Calu3 (cell line): ENCODE measurements at regions not wholly inside any gene's neighbourhood (a gene's known extent, or its start where the extent isn't known, plus 50 kb on each side); places are given as distances from the start of the nearest gene placed in this dataset.

Experiments used
- BruUV-seq: library from RNA; stranded (reverse); fragments of 400-500 nt; replicated peaks from 2 replicates; lab custom pipeline; 2021; lab: Mats Ljungman, UMichigan
- CTCF ChIA-PET: fragments of 300-600 bp; sonication (Branson Sonifier 250); formaldehyde crosslinking; loops from one replicate; lab custom pipeline; 2022; ENCODE audit warnings: antibody characterized with exemption; lab: Charles Lee
- DNase-seq: peaks from one replicate; pipeline ENCODE4 v3.0.0; 2022
- H3K27ac Mint-ChIP-seq: one replicate; pipeline ENCODE4 v1.8.0; 2022; ENCODE audit warnings: mixed read lengths; ENCODE audit not compliant: unreplicated experiment
- H3K27me3 Mint-ChIP-seq: one replicate; pipeline ENCODE4 v1.8.0; 2022; ENCODE audit warnings: mixed read lengths; ENCODE audit not compliant: unreplicated experiment
- H3K36me3 Mint-ChIP-seq: one replicate; pipeline ENCODE4 v1.8.0; 2022; ENCODE audit warnings: mild to moderate bottlenecking, moderate library complexity, mixed read lengths; ENCODE audit not compliant: insufficient read depth, unreplicated experiment
- H3K4me1 Mint-ChIP-seq: one replicate; pipeline ENCODE4 v1.8.0; 2022; ENCODE audit warnings: mild to moderate bottlenecking, low read depth, mixed read lengths; ENCODE audit not compliant: unreplicated experiment
- H3K4me3 Mint-ChIP-seq: one replicate; pipeline ENCODE4 v1.8.0; 2022; ENCODE audit warnings: mild to moderate bottlenecking, low read depth, moderate library complexity, mixed read lengths; ENCODE audit not compliant: unreplicated experiment
- H3K9me3 Mint-ChIP-seq: one replicate; pipeline ENCODE4 v1.8.0; 2022; ENCODE audit warnings: low read depth, mixed read lengths; ENCODE audit not compliant: unreplicated experiment
- intact Hi-C: fragments of 100-400 bp; cut with micrococcal nuclease; formaldehyde crosslinking; loops from one replicate; pipeline ENCODE4 v1.10.0; 2022; ENCODE audit not compliant: unreplicated experiment
- TF ChIP-seq, protein P1 (sequence below): fragments of 200-600 bp; IDR thresholded peaks from one replicate; pipeline ENCODE4 v1.8.0; 2022; ENCODE audit warnings: antibody characterized with exemption; ENCODE audit not compliant: unreplicated experiment

GRCh38 chr2:219918254-219918653 is 290.8 kb downstream of the SLC4A3 start:
- TF ChIP-seq, protein P1, sequence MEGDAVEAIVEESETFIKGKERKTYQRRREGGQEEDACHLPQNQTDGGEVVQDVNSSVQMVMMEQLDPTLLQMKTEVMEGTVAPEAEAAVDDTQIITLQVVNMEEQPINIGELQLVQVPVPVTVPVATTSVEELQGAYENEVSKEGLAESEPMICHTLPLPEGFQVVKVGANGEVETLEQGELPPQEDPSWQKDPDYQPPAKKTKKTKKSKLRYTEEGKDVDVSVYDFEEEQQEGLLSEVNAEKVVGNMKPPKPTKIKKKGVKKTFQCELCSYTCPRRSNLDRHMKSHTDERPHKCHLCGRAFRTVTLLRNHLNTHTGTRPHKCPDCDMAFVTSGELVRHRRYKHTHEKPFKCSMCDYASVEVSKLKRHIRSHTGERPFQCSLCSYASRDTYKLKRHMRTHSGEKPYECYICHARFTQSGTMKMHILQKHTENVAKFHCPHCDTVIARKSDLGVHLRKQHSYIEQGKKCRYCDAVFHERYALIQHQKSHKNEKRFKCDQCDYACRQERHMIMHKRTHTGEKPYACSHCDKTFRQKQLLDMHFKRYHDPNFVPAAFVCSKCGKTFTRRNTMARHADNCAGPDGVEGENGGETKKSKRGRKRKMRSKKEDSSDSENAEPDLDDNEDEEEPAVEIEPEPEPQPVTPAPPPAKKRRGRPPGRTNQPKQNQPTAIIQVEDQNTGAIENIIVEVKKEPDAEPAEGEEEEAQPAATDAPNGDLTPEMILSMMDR, result no peak
- Mint-ChIP-seq H3K36me3 (no peaks in the 10 kb centered on the region), H3K27ac (no peak overlapping the region), H3K4me1 (no peaks in the 10 kb centered on the region), H3K4me3 (no peak overlapping the region), H3K9me3 (no peaks in the 10 kb centered on the region), H3K27me3 (peaks cover 9% of the 10 kb centered on the region)
- CTCF ChIA-PET, result no interaction called here
- intact Hi-C loops, result no loop called here
- DNase-seq, result no peak
- BruUV-seq, result no TSS peak

GRCh38 chr2:219918944-219919343 is 291.5 kb downstream of the SLC4A3 start:
- CTCF ChIA-PET, result no interaction called here
- no peaks in the 10 kb centered on the region for H3K9me3 Mint-ChIP-seq
- H3K27ac Mint-ChIP-seq, result no peak overlapping the region
- H3K27me3 Mint-ChIP-seq, result peaks cover 9% of the 10 kb centered on the region
- intact Hi-C loops, result no loop called here
- DNase-seq, result no peak
- no peak overlapping the region for H3K4me3 Mint-ChIP-seq
- TF ChIP-seq, protein P1, result no peak
- H3K36me3 Mint-ChIP-seq, result no peaks in the 10 kb centered on the region
- no TSS peak for BruUV-seq
- H3K4me1 Mint-ChIP-seq, result no peaks in the 10 kb centered on the region

- TF ChIP-seq, protein P1, result no peak
- CTCF ChIA-PET, result no interaction called here
- H3K4me1 Mint-ChIP-seq, result no peaks in the 10 kb centered on the region
- no peaks in the 10 kb centered on the region for H3K9me3 Mint-ChIP-seq
- H3K27me3 Mint-ChIP-seq, result peaks cover 9% of the 10 kb centered on the region
- H3K36me3 Mint-ChIP-seq, result no peaks in the 10 kb centered on the region
- H3K4me3 Mint-ChIP-seq, result no peak overlapping the region
- BruUV-seq, result no TSS peak
- intact Hi-C loops, result no loop called here
- no peak for DNase-seq
- H3K27ac Mint-ChIP-seq, result no peak overlapping the region
These were observed 292.1 kb downstream of the SLC4A3 start for GRCh38 chr2:219919506-219919905.

GRCh38 chr2:219929835-219930234 is 302.4 kb downstream of the SLC4A3 start:
- intact Hi-C loops, result no loop called here
- TF ChIP-seq, protein P1, result no peak
- Mint-ChIP-seq H3K4me3 (no peak overlapping the region), H3K27ac (no peak overlapping the region), H3K4me1 (no peaks in the 10 kb centered on the region), H3K27me3 (no peaks in the 10 kb centered on the region), H3K9me3 (no peaks in the 10 kb centered on the region), H3K36me3 (no peaks in the 10 kb centered on the region)
- CTCF ChIA-PET, result no interaction called here
- DNase-seq, result no peak
- no TSS peak for BruUV-seq
